Nephron (organoid): ENCODE measurements at regions not wholly inside any gene's neighbourhood (a gene's known extent, or its start where the extent isn't known, plus 50 kb on each side); places are given as distances from the start of the nearest gene placed in this dataset.

ENCODE experiments used
- H3K27ac Mint-ChIP-seq, 3 experiments: 2 replicates each; pipeline ENCODE4 v1.8.0; 2020; ENCODE audit warnings: mixed read lengths in 3 of 3, mild to moderate bottlenecking in 2 of 3, moderate library complexity in 1 of 3
- H3K27me3 Mint-ChIP-seq: 2 replicates; pipeline ENCODE4 v1.8.0; 2021; ENCODE audit warnings: low read depth, mild to moderate bottlenecking, moderate library complexity, mixed read lengths
- H3K36me3 Mint-ChIP-seq: 2 replicates; pipeline ENCODE4 v1.8.0; 2020; ENCODE audit warnings: low read depth, mixed read lengths
- H3K4me1 Mint-ChIP-seq: 2 replicates; pipeline ENCODE4 v1.8.0; 2020; ENCODE audit warnings: mixed read lengths
- H3K4me3 Mint-ChIP-seq, 3 experiments: 2 replicates each; pipeline ENCODE4 v1.8.0; 2020; ENCODE audit warnings: mild to moderate bottlenecking in 3 of 3, mixed read lengths in 3 of 3, moderate library complexity in 2 of 3
- H3K9me3 Mint-ChIP-seq: 2 replicates; pipeline ENCODE4 v1.8.0; 2020; ENCODE audit warnings: mixed read lengths
- CTCF ChIP-seq, 3 experiments: fragments of 200-600 bp; sonication (generic); IDR thresholded peaks; one replicate each; pipeline ENCODE4 v1.5.0; 2021; ENCODE audit warnings: antibody characterized with exemption in 3 of 3; ENCODE audit not compliant: unreplicated experiment in 3 of 3

GRCh38 chr13:52929846-52930245 lies 81.4 kb upstream of the PCDH8 start:
- no peaks in the 10 kb centered on the region for H3K36me3 Mint-ChIP-seq
- H3K9me3 Mint-ChIP-seq: no peaks in the 10 kb centered on the region
- peaks cover 17% of the 10 kb centered on the region for H3K27me3 Mint-ChIP-seq
- H3K4me3 Mint-ChIP-seq: no peak overlapping the region
- peak overlapping the region in 1 of 3 experiments; percentile 67 for H3K27ac Mint-ChIP-seq
- no peak for TF ChIP-seq CTCF (IDR thresholded peaks at IDR 0.05; ENCODE audit: unreplicated experiment in 3 of 3)
- peaks cover 48% of the 10 kb centered on the region for H3K4me1 Mint-ChIP-seq

GRCh38 chr13:52926971-52927370 lies 78.5 kb upstream of the PCDH8 start:
- Mint-ChIP-seq H3K4me1 (peaks cover 54% of the 10 kb centered on the region), H3K27me3 (peaks cover 11% of the 10 kb centered on the region), H3K4me3 (no peak overlapping the region), H3K27ac (peak overlapping the region in 1 of 3 experiments; percentile 10), H3K36me3 (no peaks in the 10 kb centered on the region), H3K9me3 (no peaks in the 10 kb centered on the region)
- no peak for TF ChIP-seq CTCF (IDR thresholded peaks at IDR 0.05; ENCODE audit: unreplicated experiment in 3 of 3)

GRCh38 chr13:52925775-52926285 lies 77.4 kb upstream of the PCDH8 start:
- H3K9me3 Mint-ChIP-seq: no peaks in the 10 kb centered on the region
- H3K27me3 Mint-ChIP-seq: peaks cover 11% of the 10 kb centered on the region
- H3K4me1 Mint-ChIP-seq: peaks cover 43% of the 10 kb centered on the region
- no peaks in the 10 kb centered on the region for H3K36me3 Mint-ChIP-seq
- peak overlapping the region; percentile 17 to 56 (median 54) for H3K27ac Mint-ChIP-seq
- H3K4me3 Mint-ChIP-seq: no peak overlapping the region
- TF ChIP-seq CTCF (IDR thresholded peaks at IDR 0.05; ENCODE audit: unreplicated experiment in 3 of 3): no peak

- peaks cover 38% of the 10 kb centered on the region for H3K4me1 Mint-ChIP-seq
- H3K9me3 Mint-ChIP-seq: no peaks in the 10 kb centered on the region
- H3K4me3 Mint-ChIP-seq: no peak overlapping the region
- H3K36me3 Mint-ChIP-seq: no peaks in the 10 kb centered on the region
- H3K27ac Mint-ChIP-seq: peak overlapping the region; percentile 17 to 56 (median 50)
- H3K27me3 Mint-ChIP-seq: peaks cover 11% of the 10 kb centered on the region
- TF ChIP-seq CTCF (IDR thresholded peaks at IDR 0.05; ENCODE audit: unreplicated experiment in 3 of 3): no peak
These were observed 76.8 kb upstream of the PCDH8 start for GRCh38 chr13:52925251-52925650.

DNA sequence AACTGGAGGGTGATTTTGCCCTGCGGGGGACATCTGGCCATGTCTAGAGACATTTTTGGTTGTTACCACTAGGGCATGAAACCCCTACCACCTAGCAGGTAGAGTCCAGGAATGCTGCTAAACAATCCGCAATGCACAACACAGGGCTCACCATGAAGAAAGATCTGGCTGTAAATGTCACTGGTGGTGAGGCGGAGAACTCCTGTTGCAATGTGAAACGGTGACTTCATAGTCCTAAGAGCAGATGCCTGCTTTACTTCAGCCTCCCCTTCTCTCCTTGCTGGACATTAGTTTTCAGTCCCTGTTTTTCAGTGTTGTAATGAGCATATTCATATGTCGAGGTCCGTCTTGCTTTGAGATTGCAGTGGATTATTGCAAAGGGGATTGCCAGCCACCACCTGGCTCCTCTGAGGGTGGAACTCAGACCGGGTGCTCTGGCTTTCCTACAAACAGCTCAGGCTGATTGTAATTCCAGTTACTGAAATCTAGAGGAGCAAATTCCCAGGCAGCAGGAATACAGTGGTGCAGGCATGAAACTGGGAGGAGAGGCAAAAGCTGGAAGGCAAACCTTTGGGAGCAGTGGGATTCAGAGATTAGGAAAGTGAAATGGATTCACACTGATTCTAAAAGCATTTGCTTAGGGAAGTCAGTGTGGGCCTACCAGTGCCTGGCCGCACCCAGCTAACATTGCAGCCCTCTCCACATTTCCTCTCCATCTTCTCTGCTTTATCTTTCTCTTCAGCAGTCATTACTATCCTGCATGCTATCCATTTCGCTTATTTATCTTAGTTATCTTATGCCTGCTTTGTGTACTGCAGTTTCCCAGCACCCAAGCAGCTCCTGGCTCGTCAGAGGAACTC lies 76.1 kb upstream of the PCDH8 start:
- peak overlapping the region; percentile 2 to 50 (median 17) for H3K27ac Mint-ChIP-seq
- H3K9me3 Mint-ChIP-seq: no peaks in the 10 kb centered on the region

More for the DNA sequence above, 76.1 kb upstream of the PCDH8 start:
- H3K27me3 Mint-ChIP-seq: peaks cover 11% of the 10 kb centered on the region
- peaks cover 33% of the 10 kb centered on the region for H3K4me1 Mint-ChIP-seq
- no peak overlapping the region for H3K4me3 Mint-ChIP-seq
- no peak for TF ChIP-seq CTCF (IDR thresholded peaks at IDR 0.05; ENCODE audit: unreplicated experiment in 3 of 3)
- H3K36me3 Mint-ChIP-seq: no peaks in the 10 kb centered on the region
